ENCODE measurements at regions not wholly inside any gene's neighbourhood (a gene's known extent, or its start where the extent isn't known, plus 50 kb on each side); places are given as distances from the start of the nearest gene placed in this dataset.

DNA sequence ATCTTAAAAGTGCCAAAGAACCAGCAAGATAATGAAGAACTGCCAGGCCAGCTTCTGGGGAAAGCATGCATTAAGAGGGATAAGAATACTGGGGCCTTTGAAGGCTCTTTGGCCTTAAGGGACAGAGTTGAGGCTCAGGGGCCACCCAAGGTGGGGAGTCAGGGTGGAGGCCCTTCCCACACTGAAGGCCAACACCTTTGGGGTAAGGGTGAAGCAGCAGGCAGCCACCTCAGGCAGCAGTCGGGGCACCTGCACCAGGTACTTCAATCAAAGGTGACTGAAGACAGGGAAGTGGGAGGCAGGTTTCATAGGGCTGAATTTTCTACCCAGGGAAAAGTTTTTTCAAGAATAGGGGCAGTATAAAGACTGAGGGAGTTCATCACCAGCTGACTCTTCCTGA lies 87.7 kb upstream of the KLF13 start:
- DNase-seq (ENCODE audit: low read depth in 4 of 4, low spot score in 2 of 4) = no peak

DNA sequence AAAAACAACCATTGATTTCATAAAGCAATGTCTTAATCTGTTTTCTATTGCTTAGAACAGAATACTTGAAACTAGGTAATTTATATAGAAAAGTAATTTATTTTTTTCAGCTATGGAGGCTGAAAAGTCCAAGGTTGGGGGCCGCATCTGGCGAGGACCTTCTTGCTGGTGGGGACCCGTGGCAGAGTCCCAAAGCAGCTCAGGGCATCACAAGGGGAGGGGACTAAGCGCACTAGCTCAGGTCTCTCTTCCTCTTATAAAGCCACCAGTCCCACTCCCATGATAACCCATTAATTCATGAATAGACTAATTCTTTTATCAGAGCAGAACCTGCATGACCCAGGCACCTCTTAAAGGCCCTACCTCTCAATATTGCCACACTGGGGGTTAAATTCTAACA lies 87.2 kb upstream of the KLF13 start:
- DNase-seq (ENCODE audit: low read depth in 4 of 4, low spot score in 2 of 4) = no peak

- no peak for DNase-seq (ENCODE audit: low read depth in 4 of 4, low spot score in 2 of 4)
Measured at GRCh38 chr15:31241888-31242522, 84.6 kb upstream of the KLF13 start.

DNA sequence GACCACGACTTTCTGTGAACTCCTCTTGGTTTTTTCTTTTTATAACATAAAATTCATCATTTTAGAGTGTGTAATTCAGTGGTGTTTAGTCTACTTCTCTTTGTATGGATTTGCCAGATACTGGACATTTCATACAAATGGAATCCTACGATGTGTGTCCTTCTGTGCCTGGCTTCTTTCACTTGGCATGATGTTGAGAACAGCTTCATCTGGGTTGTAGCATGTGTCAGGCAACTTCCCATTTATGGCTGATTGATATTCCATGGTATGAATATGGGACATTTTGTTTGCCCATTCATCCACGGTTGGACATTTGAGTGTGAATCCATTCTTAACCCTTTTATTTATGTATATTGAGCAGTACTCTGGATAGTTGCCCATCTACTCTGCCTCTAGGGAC lies 82.7 kb upstream of the KLF13 start:
- no peak for DNase-seq (ENCODE audit: low read depth in 4 of 4, low spot score in 2 of 4)

DNA sequence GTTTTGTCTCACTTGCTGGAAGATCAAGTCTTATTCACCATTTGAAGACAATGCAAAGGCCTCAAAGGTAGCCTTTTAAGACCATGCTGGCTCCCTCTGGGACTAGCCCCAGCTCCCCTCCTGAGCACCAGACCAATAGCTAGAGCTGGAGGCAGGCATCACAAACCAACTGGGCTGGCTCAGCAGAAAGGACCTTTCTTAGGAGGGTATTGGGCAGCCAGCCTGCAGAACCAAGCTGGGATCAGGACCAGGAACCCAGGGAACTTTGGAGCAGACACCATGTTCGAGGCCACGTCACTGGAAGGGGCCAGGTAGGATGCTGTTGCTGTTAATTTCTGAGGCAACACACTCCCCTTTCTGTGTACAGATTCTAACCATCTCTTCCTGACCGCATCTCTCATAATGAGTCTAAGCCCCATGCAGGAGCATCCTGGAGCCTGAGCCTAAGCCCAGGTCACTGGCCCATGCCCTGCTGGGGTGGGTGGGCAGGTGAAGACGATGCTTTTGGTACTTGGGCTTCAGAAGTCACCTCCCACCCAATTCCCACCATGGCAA lies 81.4 kb upstream of the KLF13 start:
- DNase-seq (ENCODE audit: low read depth in 4 of 4, low spot score in 2 of 4) = no peak

DNA sequence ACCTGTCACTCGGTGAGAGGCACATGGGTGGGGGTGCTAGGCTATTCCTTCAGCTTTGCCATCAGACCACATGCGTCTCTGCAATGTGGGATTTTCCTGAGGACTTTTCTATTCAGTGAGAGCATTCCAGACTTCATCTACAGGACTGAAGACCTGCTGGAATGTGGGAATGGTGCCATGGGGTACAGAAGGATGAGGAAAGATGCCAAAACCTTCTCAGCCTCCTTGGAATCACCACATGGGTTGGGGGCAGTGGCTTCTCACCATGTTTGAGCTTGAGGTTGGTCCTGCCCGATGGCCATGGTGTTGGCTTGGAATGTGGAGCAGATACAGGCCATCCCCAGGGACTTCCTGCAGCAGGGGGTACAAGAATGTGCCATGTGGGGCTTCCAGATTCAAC lies 80.9 kb upstream of the KLF13 start:
- DNase-seq (ENCODE audit: low read depth in 4 of 4, low spot score in 2 of 4) = no peak

DNA sequence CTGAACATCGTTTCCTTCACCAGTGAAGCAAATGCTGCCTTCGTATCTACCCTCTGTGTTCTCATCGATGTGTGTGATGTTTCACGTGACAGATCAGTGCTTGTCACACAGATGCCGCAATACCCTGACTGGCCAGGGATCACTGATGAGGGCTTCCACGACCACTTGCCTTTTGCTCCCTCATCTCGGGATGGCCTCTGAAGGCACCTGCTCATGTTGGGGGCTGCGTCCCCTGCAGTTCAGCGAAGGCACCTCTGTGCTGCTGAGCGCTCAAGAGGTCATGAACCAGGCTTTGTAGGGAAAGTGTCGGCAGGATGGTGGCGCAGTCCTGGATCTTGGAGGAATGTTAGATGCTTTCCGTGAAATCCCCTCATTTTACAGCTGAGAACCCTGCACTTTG lies 79.2 kb upstream of the KLF13 start:
- no peak for DNase-seq (ENCODE audit: low read depth in 4 of 4, low spot score in 2 of 4)

DNA sequence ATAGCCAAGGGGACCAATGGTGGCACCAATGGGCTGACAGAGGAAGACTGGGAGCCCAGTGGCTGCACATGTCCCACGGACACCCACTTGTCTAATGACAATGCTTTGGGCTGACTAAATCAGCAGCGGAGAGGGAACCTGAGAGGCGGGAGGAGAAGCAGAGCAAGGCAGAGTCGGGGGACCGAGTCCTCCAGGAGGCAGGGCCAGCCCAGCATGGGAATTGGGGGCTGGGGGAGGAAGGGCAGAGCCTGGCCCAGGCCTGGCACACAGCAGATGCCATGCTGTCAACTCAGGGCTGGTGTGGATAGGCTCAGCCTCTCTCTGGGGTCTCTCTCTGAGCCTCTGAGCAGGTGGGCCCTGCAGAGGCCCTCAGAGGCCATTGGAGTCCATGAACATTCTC lies 78.4 kb upstream of the KLF13 start:
- no peak for DNase-seq (ENCODE audit: low read depth in 4 of 4, low spot score in 2 of 4)

GRCh38 chr15:31248951-31249350 lies 77.7 kb upstream of the KLF13 start:
- DNase-seq (ENCODE audit: low read depth in 4 of 4, low spot score in 2 of 4) = no peak

- DNase-seq (ENCODE audit: low read depth in 4 of 4, low spot score in 2 of 4) = no peak
Measured at GRCh38 chr15:31250033-31250432, 76.6 kb upstream of the KLF13 start.

- DNase-seq (ENCODE audit: low read depth in 4 of 4, low spot score in 2 of 4) = no peak
Measured at GRCh38 chr15:31251165-31251564, 75.5 kb upstream of the KLF13 start.

DNA sequence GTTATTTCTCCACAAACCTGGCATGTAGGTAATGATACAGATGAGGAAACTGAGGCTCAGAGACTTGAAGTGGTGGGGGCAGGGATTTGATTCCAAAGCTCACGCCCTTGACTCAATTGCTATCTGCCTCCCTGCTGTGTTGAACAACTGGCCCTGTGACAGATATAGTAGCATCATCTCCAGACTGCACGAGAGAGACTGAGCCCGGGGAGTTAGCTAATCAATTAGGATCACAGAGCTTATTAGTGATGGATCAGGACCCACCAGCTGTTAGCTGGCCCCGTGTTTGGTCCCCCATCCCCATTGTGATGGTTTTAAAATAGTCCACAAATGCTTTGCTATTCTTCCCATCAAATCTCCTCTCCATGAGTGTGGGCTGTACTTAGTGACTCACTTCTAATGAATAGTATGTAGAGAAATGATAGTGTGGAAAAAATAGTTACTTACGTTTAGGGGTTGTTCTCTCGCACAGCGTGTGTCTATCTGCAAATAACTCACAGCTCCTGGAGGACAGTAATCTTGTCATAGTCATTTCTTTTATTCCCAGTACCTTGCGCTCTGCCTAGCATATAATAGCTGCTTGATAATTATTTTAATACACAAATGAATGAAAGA lies 74.4 kb upstream of the KLF13 start:
- no peak for DNase-seq (ENCODE audit: low read depth in 4 of 4, low spot score in 2 of 4)

GRCh38 chr15:31254431-31255175 lies 72.0 kb upstream of the KLF13 start:
- DNase-seq (ENCODE audit: low read depth in 4 of 4, low spot score in 2 of 4) = no peak

DNA sequence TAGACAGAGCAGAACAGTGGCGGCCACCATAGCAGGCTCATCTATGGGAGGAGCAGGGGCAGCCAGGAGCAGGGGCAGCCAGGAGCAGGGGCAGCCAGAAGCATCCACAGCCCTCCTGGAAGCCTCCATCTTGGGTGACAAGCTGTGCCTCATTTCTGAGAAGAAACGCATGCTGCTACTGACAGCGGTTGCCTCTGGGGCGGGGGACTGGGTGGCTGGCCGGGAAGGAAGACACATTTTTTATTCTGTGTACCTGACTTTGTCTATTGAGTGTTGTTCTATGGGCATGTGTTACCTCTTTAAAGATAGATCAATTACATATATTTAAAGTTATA lies 71.5 kb upstream of the KLF13 start:
- no peak for DNase-seq (ENCODE audit: low read depth in 4 of 4, low spot score in 2 of 4)

- no peak for DNase-seq (ENCODE audit: low read depth in 4 of 4, low spot score in 2 of 4)
Measured at GRCh38 chr15:31255732-31256377, 70.8 kb upstream of the KLF13 start.

- no peak for DNase-seq (ENCODE audit: low read depth in 4 of 4, low spot score in 2 of 4)
Measured at GRCh38 chr15:31256378-31257265, 70.0 kb upstream of the KLF13 start.

DNA sequence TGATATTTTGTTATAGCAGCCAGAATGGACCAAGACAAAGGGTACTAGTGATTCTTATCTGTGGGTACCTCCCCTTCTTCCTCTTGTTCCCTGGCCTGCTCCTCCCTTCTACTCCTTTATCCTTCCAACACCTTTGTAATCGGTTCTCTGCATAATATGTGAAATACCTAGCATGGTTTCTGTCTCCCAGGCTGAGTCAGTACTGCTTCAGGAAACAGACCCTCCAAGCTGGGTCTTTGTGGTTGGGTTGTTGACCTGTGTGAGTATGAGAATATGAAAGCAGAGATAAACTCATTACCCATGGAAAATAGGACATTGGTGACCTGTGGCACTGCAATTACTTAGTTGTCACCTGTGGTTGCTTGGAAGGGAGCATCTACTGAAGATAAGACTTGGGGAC lies 69.3 kb upstream of the KLF13 start:
- DNase-seq (ENCODE audit: low read depth in 4 of 4, low spot score in 2 of 4) = no peak

DNA sequence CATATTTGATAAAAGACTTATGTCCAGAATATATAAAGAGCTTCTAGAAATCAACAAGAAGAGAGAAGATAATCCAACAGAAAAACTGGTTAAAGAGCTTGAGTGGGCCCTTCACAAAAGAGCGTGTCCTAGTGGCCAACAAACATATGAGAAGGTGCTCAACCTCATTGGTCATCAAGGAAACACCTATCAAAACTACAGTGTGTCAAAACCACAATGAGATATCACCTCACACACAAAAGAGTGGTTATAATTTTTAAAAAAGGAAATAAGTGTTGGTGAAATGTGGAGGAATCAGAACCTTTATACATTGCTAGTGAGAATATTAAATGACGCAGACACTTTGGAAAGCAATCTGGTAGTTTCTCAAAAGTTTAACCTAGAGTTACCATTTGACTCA lies 68.4 kb upstream of the KLF13 start:
- DNase-seq (ENCODE audit: low read depth in 4 of 4, low spot score in 2 of 4) = no peak

DNA sequence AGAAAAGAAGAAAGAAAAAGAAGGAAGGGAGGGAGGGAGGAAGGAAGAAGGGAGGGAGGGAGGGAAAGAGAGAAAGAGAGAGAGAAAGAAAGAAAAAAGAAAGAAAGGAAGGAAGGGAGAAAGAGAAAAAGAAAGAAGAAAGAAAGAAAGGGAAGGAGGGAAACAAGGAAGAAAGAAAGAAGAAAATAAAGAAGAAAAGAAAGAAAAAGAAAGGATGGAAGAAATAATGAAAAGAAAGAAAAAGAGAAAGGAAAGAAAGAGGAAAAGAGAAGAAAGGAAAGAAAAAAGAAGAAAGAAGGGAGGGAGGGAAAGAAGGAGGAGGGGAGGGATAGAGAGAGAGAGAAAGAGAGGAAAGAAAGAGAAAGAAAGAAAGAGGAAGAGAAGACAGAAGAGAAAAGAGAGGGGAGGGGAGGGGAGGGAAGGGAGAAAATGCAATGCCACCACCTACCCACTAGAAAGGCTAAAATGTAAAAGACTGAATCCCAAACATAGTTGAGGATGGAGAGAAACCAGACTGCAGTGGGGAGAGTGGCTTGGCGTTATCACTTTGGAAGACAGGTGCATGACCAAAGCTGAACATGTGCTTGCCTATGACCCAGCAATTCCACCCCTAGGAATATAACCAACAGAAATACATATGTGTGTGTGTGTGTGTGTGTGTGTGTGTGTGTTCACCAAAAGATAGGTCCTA lies 66.9 kb upstream of the KLF13 start:
- DNase-seq (ENCODE audit: low read depth in 4 of 4, low spot score in 2 of 4) = no peak
